IMR-90 (cell line): ENCODE measurements at regions not wholly inside any gene's neighbourhood (a gene's known extent, or its start where the extent isn't known, plus 50 kb on each side); places are given as distances from the start of the nearest gene placed in this dataset.

Experiments used
- ATAC-seq: fragments of 200-7000 bp; cut with Tn5 transposase; 2 replicates; pipeline ENCODE4 v1.9.1; 2020; ENCODE audit warnings: low read depth, mild to moderate bottlenecking, moderate library complexity
- BruUV-seq: library from RNA; stranded (reverse); fragments of 400-500 nt; replicated peaks from 2 replicates; lab custom pipeline; 2021; lab: Mats Ljungman, UMichigan
- CTCF ChIA-PET: fragments of 300-600 bp; formaldehyde crosslinking; extraction: SDS; loops from one replicate; lab custom pipeline; 2021; ENCODE audit warnings: antibody characterized with exemption; lab: Yijun Ruan, JAX
- POLR2A ChIA-PET: fragments of 300-600 bp; sonication (Branson Sonifier 250); formaldehyde crosslinking; loops from one replicate; lab custom pipeline; 2022; ENCODE audit warnings: antibody characterized with exemption; ENCODE audit not compliant: unreplicated experiment; lab: Charles Lee
- DNase-seq: peaks from one replicate; pipeline ENCODE4 v3.0.0; 2013
- H2AFZ ChIP-seq: replicated peaks from 2 replicates; pipeline ENCODE3; 2013; ENCODE audit warnings: low read length, mild to moderate bottlenecking; ENCODE audit not compliant: poor library complexity
- H2AK5ac ChIP-seq: 2 replicates; pipeline ENCODE4 v1.6.1; 2013; ENCODE audit warnings: low read depth, low read length, inconsistent platforms
- H2AK9ac ChIP-seq: replicated peaks from 2 replicates; pipeline ENCODE3; 2013; ENCODE audit warnings: mild to moderate bottlenecking, low read depth, low read length, moderate library complexity; ENCODE audit not compliant: poor library complexity
- H2BK120ac ChIP-seq: 2 replicates; pipeline ENCODE4 v1.6.1; 2013; ENCODE audit warnings: low read depth, low read length, inconsistent platforms
- H2BK15ac ChIP-seq: 3 replicates; pipeline ENCODE4 v1.6.1; 2013; ENCODE audit warnings: low read depth, low read length, inconsistent platforms
- H2BK20ac ChIP-seq: 2 replicates; pipeline ENCODE4 v1.6.1; 2013; ENCODE audit warnings: low read depth, mild to moderate bottlenecking, inconsistent platforms, low read length, moderate library complexity
- H2BK5ac ChIP-seq: 2 replicates; pipeline ENCODE4 v1.6.1; 2013; ENCODE audit warnings: mild to moderate bottlenecking, low read depth, low read length, inconsistent platforms; ENCODE audit not compliant: poor library complexity, severe bottlenecking
- H3K14ac ChIP-seq: replicated peaks from 2 replicates; pipeline ENCODE4 v1.6.1; 2013; ENCODE audit warnings: low read depth, low read length, inconsistent platforms
- H3K18ac ChIP-seq: 2 replicates; pipeline ENCODE4 v1.6.1; 2013; ENCODE audit warnings: low read depth, low read length, control low read depth
- H3K23ac ChIP-seq: 2 replicates; pipeline ENCODE4 v1.6.1; 2013; ENCODE audit warnings: low read depth, low read length, inconsistent platforms
- H3K27ac ChIP-seq: 2 replicates; pipeline ENCODE4 v1.5.1; 2013; ENCODE audit warnings: mild to moderate bottlenecking, control low read depth, low read length; ENCODE audit not compliant: insufficient read depth
- H3K27me3 ChIP-seq: 2 replicates; pipeline ENCODE4 v1.6.1; 2013; ENCODE audit warnings: low read length; ENCODE audit not compliant: control insufficient read depth, insufficient read depth
- H3K36me3 ChIP-seq: 2 replicates; pipeline ENCODE4 v1.6.1; 2013; ENCODE audit warnings: low read length, mixed read lengths; ENCODE audit not compliant: control insufficient read depth, insufficient read depth
- H3K4ac ChIP-seq: 2 replicates; pipeline ENCODE4 v1.6.1; 2013; ENCODE audit warnings: low read depth, low read length, inconsistent platforms
- H3K4me1 ChIP-seq: 2 replicates; pipeline ENCODE4 v1.6.1; 2013; ENCODE audit warnings: low read length, mixed read lengths; ENCODE audit not compliant: control insufficient read depth, insufficient read depth
- H3K4me2 ChIP-seq: 2 replicates; pipeline ENCODE4 v1.6.1; 2013; ENCODE audit warnings: low read depth, mild to moderate bottlenecking, control low read depth, low read length, moderate library complexity
- H3K4me3 ChIP-seq: 2 replicates; pipeline ENCODE4 v1.5.1; 2013; ENCODE audit warnings: low read depth, mild to moderate bottlenecking, control low read depth, low read length, moderate library complexity; ENCODE audit not compliant: insufficient read depth
- H3K56ac ChIP-seq: 2 replicates; pipeline ENCODE4 v1.6.1; 2013; ENCODE audit warnings: low read length, inconsistent platforms; ENCODE audit not compliant: insufficient read depth; ENCODE audit errors: extremely low read depth
- H3K79me1 ChIP-seq, 2 experiments: 2 replicates each; pipeline ENCODE4 v1.6.1; 2013; ENCODE audit warnings: low read length in 2 of 2, inconsistent platforms in 1 of 2, low read depth in 1 of 2
- H3K9ac ChIP-seq: 2 replicates; pipeline ENCODE4 v1.6.1; 2013; ENCODE audit warnings: low read depth, low read length, control low read depth
- H3K9me1 ChIP-seq: 2 replicates; pipeline ENCODE4 v1.6.1; 2013; ENCODE audit warnings: low read length, inconsistent platforms; ENCODE audit not compliant: insufficient read depth
- H3K9me3 ChIP-seq: 2 replicates; pipeline ENCODE4 v1.6.1; 2013; ENCODE audit warnings: low read length; ENCODE audit not compliant: control insufficient read depth, insufficient read depth
- H4K20me1 ChIP-seq: 2 replicates; pipeline ENCODE4 v1.6.1; 2013; ENCODE audit warnings: low read length, inconsistent platforms; ENCODE audit not compliant: insufficient read depth
- H4K5ac ChIP-seq: 2 replicates; pipeline ENCODE4 v1.6.1; 2013; ENCODE audit warnings: mild to moderate bottlenecking, low read depth, low read length, control low read depth
- H4K8ac ChIP-seq, 2 experiments: 2 replicates each; pipeline ENCODE4 v1.6.1; 2013; ENCODE audit warnings: low read depth in 2 of 2, low read length in 2 of 2, control low read depth in 1 of 2, inconsistent platforms in 1 of 2
- H4K91ac ChIP-seq: 2 replicates; pipeline ENCODE4 v1.6.1; 2013; ENCODE audit warnings: low read depth, low read length, inconsistent platforms; ENCODE audit not compliant: insufficient read depth
- CHD1 ChIP-seq: IDR thresholded peaks from 2 replicates; pipeline ENCODE4 v1.6.1; 2012; ENCODE audit warnings: low read depth, low read length, improper control_type of control experiment
- CTCF ChIP-seq: conservative IDR thresholded peaks from 2 replicates; pipeline ENCODE4 v1.5.1; 2012; ENCODE audit warnings: mild to moderate bottlenecking, low read depth, low read length, improper control_type of control experiment
- FOS ChIP-seq: fragments of 150-350 bp; IDR thresholded peaks from 2 replicates; pipeline ENCODE4 v1.6.1; 2016; ENCODE audit warnings: low read depth, low read length
- MAFK ChIP-seq: IDR thresholded peaks from 2 replicates; pipeline ENCODE4 v1.6.1; 2012; ENCODE audit warnings: low read depth, low read length, improper control_type of control experiment
- MAZ ChIP-seq: IDR thresholded peaks from 2 replicates; pipeline ENCODE4 v1.6.1; 2012; ENCODE audit warnings: low read depth, mild to moderate bottlenecking, low read length, improper control_type of control experiment, moderate library complexity, borderline replicate concordance
- MXI1 ChIP-seq: IDR thresholded peaks from 2 replicates; pipeline ENCODE4 v1.6.1; 2012; ENCODE audit warnings: low read depth, mild to moderate bottlenecking, low read length, moderate library complexity, borderline replicate concordance
- NFE2L2 ChIP-seq: fragments of 150-350 bp; IDR thresholded peaks from 2 replicates; pipeline ENCODE4 v1.6.1; 2016; ENCODE audit warnings: low read depth, mild to moderate bottlenecking, low read length
- POLR2A ChIP-seq: IDR thresholded peaks from 2 replicates; pipeline ENCODE4 v1.6.1; 2012; ENCODE audit warnings: mild to moderate bottlenecking, low read depth, low read length
- RCOR1 ChIP-seq: IDR thresholded peaks from 2 replicates; pipeline ENCODE4 v1.6.1; 2012; ENCODE audit warnings: mild to moderate bottlenecking, low read length, improper control_type of control experiment; ENCODE audit not compliant: insufficient replicate concordance
- RFX5 ChIP-seq: IDR thresholded peaks from 2 replicates; pipeline ENCODE4 v1.8.0; 2012; ENCODE audit warnings: low read depth, mild to moderate bottlenecking, low read length, moderate library complexity
- SMC3 ChIP-seq: fragments of 150-350 bp; IDR thresholded peaks from 2 replicates; pipeline ENCODE4 v1.6.1; 2016; ENCODE audit warnings: low read depth, mild to moderate bottlenecking, antibody characterized with exemption, low read length, moderate library complexity
- USF2 ChIP-seq: fragments of 150-350 bp; IDR thresholded peaks from 2 replicates; pipeline ENCODE4 v1.6.1; 2017; ENCODE audit warnings: mild to moderate bottlenecking, antibody characterized with exemption, low read length, low read depth
- WGBS, 2 experiments: methylation state at CpG; one replicate each; pipeline versions ENCODE4 v1.1.5 to v1.1.7; 2013; ENCODE audit warnings: missing lambda C conversion rate in 2 of 2; ENCODE audit not compliant: insufficient read length in 1 of 2; ENCODE audit errors: extremely low coverage in 2 of 2; 5-methylcytosine and 5-hydroxymethylcytosine counted together
- dilution Hi-C: fragments of 300-500 bp; cut with HindIII; formaldehyde crosslinking; loops from one replicate; pipeline ENCODE4 v1.14.3; 2018; ENCODE audit warnings: low sequenced_read_pairs; ENCODE audit not compliant: unreplicated experiment
- in situ Hi-C: fragments of 300-500 bp; cut with MboI; formaldehyde crosslinking; loops from 3 replicates; pipeline ENCODE4 v1.14.3; 2019; ENCODE audit warnings: low sequenced_read_pairs, inconsistent platforms, mixed read lengths
- intact Hi-C: fragments of 100-400 bp; cut with micrococcal nuclease; formaldehyde crosslinking; loops from 2 replicates; pipeline ENCODE4 v1.10.0; 2022

- Histone ChIP-seq H3K9me1 (peaks cover 5% of the 10 kb centered on the region; the same call in 1 of the 2 replicates), H4K20me1 (no peaks in the 10 kb centered on the region), H2BK5ac (no peak overlapping the region), H2AFZ (no peak overlapping the region), H3K27me3 (no peaks in the 10 kb centered on the region), H2AK5ac (peak overlapping the region; percentile 45; the same call in 1 of the 2 replicates), H3K4me2 (no peak overlapping the region), H3K27ac (no peak overlapping the region), H3K79me1 (no peaks in the 10 kb centered on the region), H2BK120ac (peak overlapping the region; percentile 52; the same call in 1 of the 2 replicates), H2AK9ac (no peak overlapping the region), H3K36me3 (no peaks in the 10 kb centered on the region), H3K9me3 (no peaks in the 10 kb centered on the region), H4K91ac (no peak overlapping the region), H3K23ac (no peak overlapping the region), H3K18ac (peak overlapping the region; percentile 6; the same call in 1 of the 2 replicates), H2BK20ac (no peak overlapping the region; the same call in 1 of the 2 replicates), H3K4me1 (peaks cover 12% of the 10 kb centered on the region), H2BK15ac (0 out of 3 replicates have a peak overlapping the region, but pooled peaks have one; percentile 38), H3K14ac (peak overlapping the region; percentile 64), H3K56ac (no peak overlapping the region), H3K9ac (no peak overlapping the region), H3K4me3 (no peak overlapping the region), H3K4ac (peak overlapping the region; percentile 36; the same call in 1 of the 2 replicates), H4K5ac (no peak overlapping the region), H4K8ac (peak overlapping the region in 1 of 2 experiments; percentile 49; a peak in 1 of 4 replicates)
- DNase-seq (no peak), ATAC-seq (no peak)
- BruUV-seq = no TSS peak
- WGBS, 2 experiments = no CpG with 5 or more reads among the region's 2 CpGs
- intact Hi-C loops = no loop called here
- in situ Hi-C loops = no loop called here
- TF ChIP-seq CHD1 (no peak), USF2 (no peak), NFE2L2 (no peak), CTCF (no peak), RCOR1 (no peak), MXI1 (no peak), SMC3 (no peak), RFX5 (no peak), MAZ (no peak), POLR2A (no peak), FOS (no peak), MAFK (no peak)
- ChIA-PET CTCF (interaction anchor here (0.7 kb wide), 1 partner anchor 83 kb away, joined by 4 read pairs; no protein-coding TSS in a partner anchor), POLR2A (no interaction called here)
- dilution Hi-C loops = no loop called here
Observed at GRCh38 chr3:102142379-102143060, 292.3 kb upstream of the ZPLD1 start.
